Kidney capillary endothelial cell (primary cell): ENCODE measurements at regions not wholly inside any gene's neighbourhood (a gene's known extent, or its start where the extent isn't known, plus 50 kb on each side); places are given as distances from the start of the nearest gene placed in this dataset.

Source experiments
- DNase-seq: peaks from one replicate; pipeline ENCODE4 v3.0.0-alpha.2; 2018; ENCODE audit warnings: low spot score

DNA sequence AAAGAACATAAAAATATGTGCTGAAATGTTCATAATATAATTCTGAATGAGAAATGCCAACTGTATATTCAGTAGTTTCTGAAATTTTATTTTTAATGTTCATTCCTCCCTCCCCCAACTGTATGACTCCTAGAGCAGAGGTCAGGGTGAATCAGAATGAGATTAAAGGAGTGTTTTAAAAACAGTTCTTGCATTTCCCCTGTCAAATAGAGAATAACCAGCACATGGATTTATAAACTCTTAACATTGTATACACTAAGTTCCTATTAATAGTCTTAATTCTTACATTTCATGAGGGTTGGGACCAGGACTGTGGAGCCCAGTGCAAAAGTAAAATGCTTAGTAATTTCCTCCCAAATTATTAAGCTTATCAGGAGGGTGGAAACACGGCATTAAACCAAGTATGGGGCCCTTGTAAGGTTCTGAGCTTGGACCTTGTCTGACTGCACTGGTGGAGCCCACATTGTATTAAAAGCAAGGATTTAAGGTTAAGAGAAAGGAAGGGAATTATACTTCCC lies 474.6 kb upstream of the RAG2 start:
- no peak for DNase-seq

- no peak for DNase-seq
Observed at GRCh38 chr11:37050311-37050710, 452.3 kb upstream of the RAG2 start.

DNA sequence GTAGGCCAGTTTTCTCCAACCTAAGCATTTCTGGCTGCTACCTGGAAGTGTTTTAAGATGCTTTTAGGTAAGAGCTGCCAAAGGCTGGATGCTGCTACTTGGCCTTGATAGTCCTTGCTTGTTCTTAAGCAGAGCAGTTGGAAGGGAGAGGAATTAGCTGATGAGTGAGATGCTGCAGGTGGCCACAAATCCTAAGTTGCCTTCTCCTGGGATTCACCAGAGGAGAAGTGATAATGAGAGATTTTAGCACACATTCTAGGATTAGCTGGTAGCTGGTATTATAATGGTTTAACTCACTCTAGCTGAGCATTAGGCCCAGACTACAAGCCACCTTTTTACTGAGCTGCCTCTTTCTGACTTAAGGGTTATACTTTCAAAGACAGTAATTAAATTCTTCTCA lies 442.9 kb upstream of the RAG2 start:
- DNase-seq = no peak

DNA sequence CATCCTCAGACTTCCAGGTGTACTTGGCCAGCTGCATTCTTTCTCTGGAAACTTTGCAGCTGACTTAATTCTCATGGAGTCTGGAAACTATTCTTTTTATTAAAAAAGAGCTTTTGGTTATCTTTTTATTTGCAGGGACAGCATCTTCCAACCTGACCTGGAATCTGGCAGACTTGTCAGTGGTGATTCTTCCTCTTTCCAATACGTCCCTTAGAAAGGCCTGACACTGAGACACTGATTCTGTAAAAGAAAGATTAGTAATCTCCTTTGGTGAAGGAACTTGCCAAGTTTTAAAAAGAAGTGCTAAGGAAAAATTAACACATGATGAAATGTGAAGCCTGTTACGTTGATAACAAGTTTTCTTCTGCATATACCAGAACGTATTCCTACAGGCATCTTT lies 440.9 kb upstream of the RAG2 start:
- no peak for DNase-seq

DNA sequence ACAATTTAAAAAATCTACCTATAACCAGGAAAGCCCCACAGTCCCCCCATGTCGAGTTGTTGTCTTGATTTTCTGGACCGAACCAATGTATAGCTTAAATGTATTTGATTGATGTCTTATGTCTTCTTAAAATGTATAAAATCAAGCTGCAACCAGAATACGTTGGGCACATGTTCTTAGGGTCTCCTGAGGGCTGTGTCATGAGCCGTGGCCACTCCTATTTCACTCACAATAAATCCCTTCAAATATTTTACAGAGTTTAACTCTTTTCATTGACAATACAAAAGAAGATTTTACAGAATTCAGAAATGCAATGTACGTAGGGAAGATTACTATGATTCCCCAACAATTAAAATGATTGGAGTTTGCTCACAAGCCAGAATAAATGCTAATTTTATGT lies 428.7 kb upstream of the RAG2 start:
- DNase-seq = no peak

- DNase-seq = no peak
Observed at GRCh38 chr11:37026326-37026725, 428.3 kb upstream of the RAG2 start.

GRCh38 chr11:37006563-37006962 lies 408.5 kb upstream of the RAG2 start:
- no peak for DNase-seq

- no peak for DNase-seq
Observed at GRCh38 chr11:37002831-37003230, 404.8 kb upstream of the RAG2 start.

- no peak for DNase-seq
Observed at GRCh38 chr11:36997656-36998055, 399.6 kb upstream of the RAG2 start.

DNA sequence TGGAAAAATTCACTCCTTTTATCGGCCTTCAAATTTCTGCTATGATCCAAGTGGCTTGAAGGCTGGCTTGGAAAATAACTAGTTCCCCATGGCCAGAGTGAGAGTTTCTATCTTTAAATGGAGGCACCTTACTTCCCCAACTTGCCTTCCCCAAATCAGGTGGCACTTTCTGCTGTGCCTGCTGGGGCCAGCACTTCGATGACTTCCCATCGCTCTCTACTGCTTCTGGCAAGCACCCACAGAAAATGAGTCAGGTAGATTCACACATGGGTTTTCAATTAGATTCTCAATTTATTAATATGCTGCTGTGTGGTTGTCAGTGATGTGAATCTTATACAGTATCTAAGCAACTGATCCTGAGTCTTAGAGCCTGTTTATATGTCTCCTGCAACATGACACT lies 398.8 kb upstream of the RAG2 start:
- DNase-seq = no peak

- DNase-seq = no peak
Observed at GRCh38 chr11:36994208-36994607, 396.2 kb upstream of the RAG2 start.

DNA sequence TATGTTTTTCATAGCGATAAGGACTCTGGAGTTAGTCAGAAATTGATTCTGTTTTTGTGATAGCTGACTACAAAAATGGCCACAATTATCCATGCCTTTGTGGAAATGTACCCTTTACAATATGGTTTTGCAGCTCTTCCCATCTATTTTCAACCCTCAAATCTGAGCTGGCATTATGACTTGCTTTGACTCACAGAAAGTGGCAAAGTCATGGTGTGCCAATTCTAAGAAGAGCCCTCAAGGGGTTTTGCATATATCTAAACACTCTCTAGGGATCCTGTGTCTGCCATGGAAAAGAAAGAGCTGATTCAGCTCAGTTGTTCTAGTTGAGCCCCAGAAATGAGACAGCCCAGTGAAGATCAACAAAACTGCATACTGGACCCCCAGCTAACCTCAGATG lies 390.5 kb upstream of the RAG2 start:
- DNase-seq = no peak

GRCh38 chr11:36985562-36985961 lies 387.5 kb upstream of the RAG2 start:
- no peak for DNase-seq

DNA sequence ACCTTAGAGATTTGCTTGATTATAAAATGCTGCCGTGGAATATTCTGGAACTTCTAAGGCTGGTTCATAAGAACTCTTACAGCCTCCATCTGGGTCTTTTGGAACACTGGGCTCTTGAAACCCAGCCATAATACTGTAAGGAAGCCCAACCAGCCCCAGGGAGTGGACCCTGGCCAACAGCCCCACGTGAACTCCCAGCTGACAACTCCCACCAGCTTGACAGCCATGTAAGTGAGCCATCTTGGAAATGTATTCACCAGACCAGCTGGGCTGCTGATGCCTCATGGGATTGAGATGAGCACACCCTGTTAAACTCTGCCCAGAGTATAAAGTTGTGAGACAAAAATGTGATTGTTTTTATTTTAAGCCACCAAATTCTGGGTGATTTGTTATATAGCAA lies 378.7 kb upstream of the RAG2 start:
- no peak for DNase-seq

- no peak for DNase-seq
Observed at GRCh38 chr11:36974771-36975170, 376.7 kb upstream of the RAG2 start.

DNA sequence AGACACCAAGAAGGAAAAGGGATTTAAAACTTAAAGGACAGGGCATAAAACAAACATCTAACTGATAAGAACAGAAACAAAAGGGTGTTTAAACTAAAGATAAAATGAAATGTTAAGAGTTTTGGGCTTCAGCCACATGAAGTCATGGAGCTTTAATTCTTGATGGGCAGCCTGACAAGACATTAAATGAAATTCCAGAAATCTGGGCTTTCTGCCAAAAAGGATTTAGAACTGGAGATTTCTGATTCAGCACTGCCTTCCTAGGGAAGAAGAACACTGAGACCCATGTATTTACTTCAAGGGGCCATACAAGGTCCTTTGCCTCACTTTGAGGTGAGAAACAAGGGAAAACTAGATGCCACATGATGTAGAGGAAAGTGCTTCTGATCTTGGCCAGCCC lies 355.9 kb upstream of the RAG2 start:
- DNase-seq = no peak

- DNase-seq = no peak
Observed at GRCh38 chr11:36948460-36949127, 350.6 kb upstream of the RAG2 start.

- peak; percentile 7 for DNase-seq
Observed at GRCh38 chr11:36945384-36945783, 347.3 kb upstream of the RAG2 start.

GRCh38 chr11:36933481-36933880 lies 335.4 kb upstream of the RAG2 start:
- DNase-seq = no peak

DNA sequence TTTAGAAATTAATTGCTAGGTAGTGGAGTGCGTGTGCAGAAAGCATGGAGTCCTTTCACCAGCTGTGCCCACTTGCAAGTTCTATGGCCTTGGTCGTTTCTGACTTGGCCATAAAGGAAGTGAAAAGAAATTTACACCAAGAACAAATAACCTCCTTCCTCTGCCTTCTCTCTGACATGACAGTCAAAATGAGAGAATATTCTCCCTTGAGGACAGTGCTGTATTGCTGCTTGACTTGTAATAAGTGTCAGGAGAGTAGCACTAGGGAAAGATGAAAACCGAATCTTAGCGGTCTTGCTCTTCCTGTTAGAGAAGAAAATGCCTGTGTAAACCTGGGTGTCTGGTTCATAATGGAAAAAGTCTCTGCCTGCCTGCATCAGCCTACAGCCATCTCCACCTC lies 333.1 kb upstream of the RAG2 start:
- DNase-seq = no peak

DNA sequence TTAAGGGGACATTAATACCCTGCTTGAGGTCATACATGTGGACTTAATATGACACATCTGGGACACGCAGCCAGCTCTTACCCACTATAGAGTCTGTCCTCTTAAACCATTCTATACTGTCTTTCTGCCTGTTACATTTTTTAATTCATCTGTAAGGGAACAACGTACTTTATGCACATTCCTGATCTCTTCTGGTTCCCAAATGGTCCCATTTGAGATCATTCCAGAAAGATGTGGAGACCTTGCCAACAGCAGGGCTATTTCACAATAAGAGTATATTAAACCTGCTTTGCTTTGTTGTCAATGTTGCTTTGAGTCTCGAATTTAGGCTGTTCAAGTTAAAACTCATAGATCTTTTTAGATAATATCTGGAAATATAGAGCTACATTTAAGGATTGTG lies 332.2 kb upstream of the RAG2 start:
- DNase-seq = no peak

- DNase-seq = no peak
Observed at GRCh38 chr11:36929401-36929800, 331.4 kb upstream of the RAG2 start.

GRCh38 chr11:36928621-36929020 lies 330.6 kb upstream of the RAG2 start:
- no peak for DNase-seq

DNA sequence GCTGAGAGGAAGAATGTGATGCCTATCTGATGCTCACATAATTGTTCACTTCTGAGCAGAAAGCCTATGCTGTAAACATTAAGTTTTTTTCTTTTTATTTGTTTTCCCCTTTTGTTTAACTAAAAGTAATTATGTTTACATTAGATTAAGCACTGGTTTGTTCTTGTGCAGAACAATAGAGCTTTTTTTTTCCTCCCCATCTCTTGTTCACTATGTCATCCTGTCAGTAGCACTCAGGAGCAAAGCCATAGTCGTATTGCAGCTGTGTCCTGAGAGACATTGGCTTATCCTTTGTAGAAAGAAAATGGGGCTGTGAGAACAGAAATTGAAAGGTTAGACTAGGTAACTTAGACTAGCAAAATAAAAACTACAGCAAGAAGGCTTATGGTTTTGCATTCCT lies 301.8 kb upstream of the RAG2 start:
- DNase-seq = no peak

GRCh38 chr11:36890841-36891240 lies 292.8 kb upstream of the RAG2 start:
- DNase-seq = no peak
